Endothelial cell of umbilical vein (primary cell): ENCODE measurements at regions not wholly inside any gene's neighbourhood (a gene's known extent, or its start where the extent isn't known, plus 50 kb on each side); places are given as distances from the start of the nearest gene placed in this dataset.

Experiments
- EZH2 ChIP-seq: IDR thresholded peaks from 2 replicates; pipeline ENCODE4 v1.6.1; 2012; ENCODE audit warnings: borderline replicate concordance, low read depth, mild to moderate bottlenecking, moderate library complexity, low read length, inconsistent platforms; ENCODE audit not compliant: severe bottlenecking
- GATA2 ChIP-seq: IDR thresholded peaks from 2 replicates; pipeline ENCODE4 v1.7.0; 2011; ENCODE audit warnings: low read depth, mild to moderate bottlenecking, moderate library complexity, mixed read lengths, low read length; ENCODE audit not compliant: insufficient read length, insufficient read depth
- POLR2A ChIP-seq: IDR thresholded peaks from 2 replicates; pipeline ENCODE4 v1.6.1; 2012; ENCODE audit warnings: low read depth, mild to moderate bottlenecking, control low read depth, low read length
- POLR2AphosphoS5 ChIP-seq: IDR thresholded peaks from 2 replicates; pipeline ENCODE4 v1.6.1; 2012; ENCODE audit warnings: low read depth, mild to moderate bottlenecking, control low read depth, low read length, moderate library complexity; ENCODE audit not compliant: insufficient read depth
- TF ChIP-seq, protein P1 (sequence below), 2 donors: IDR thresholded peaks; 1 replicate in 1 of 2; 2 replicates in 1 of 2; pipeline ENCODE4 v1.5.1; 2011; ENCODE audit warnings: low read length in 2 of 2, mild to moderate bottlenecking in 2 of 2, moderate library complexity in 2 of 2, control low read depth in 1 of 2, inconsistent platforms in 1 of 2, low read depth in 1 of 2; ENCODE audit not compliant: insufficient read depth in 1 of 2; ENCODE audit errors: extremely low read depth in 1 of 2
- TF ChIP-seq, protein P2 (sequence below): IDR thresholded peaks from 2 replicates; pipeline ENCODE4 v1.6.1; 2011; ENCODE audit not compliant: insufficient read depth, insufficient read length

DNA sequence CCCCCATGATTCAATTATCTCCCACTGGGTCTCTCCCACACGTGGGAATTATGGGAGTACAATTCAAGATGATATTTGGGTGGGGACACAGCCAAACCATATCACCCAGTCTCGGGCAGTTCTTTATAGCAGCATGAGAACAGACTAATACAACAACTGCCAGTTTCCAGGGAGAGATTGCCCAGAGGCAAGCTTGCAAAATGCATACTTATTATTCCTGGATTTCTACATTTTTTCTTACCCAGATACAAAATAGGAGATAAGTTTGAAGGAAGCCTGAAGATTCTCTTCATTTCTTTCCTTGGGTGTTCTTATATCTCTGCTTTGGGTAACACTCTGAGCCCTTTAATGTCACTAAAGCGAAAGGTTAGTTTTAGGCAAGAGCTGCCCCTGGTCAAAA, 691.2 kb downstream of the TAF11L14 start:
- TF ChIP-seq, protein P1, sequence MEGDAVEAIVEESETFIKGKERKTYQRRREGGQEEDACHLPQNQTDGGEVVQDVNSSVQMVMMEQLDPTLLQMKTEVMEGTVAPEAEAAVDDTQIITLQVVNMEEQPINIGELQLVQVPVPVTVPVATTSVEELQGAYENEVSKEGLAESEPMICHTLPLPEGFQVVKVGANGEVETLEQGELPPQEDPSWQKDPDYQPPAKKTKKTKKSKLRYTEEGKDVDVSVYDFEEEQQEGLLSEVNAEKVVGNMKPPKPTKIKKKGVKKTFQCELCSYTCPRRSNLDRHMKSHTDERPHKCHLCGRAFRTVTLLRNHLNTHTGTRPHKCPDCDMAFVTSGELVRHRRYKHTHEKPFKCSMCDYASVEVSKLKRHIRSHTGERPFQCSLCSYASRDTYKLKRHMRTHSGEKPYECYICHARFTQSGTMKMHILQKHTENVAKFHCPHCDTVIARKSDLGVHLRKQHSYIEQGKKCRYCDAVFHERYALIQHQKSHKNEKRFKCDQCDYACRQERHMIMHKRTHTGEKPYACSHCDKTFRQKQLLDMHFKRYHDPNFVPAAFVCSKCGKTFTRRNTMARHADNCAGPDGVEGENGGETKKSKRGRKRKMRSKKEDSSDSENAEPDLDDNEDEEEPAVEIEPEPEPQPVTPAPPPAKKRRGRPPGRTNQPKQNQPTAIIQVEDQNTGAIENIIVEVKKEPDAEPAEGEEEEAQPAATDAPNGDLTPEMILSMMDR (IDR thresholded peaks at IDR 0.05; ENCODE audit: extremely low read depth in 1 of 2, insufficient read depth in 1 of 2, low read depth in 1 of 2, low read length in 2 of 2), result no peak
- no peak for TF ChIP-seq POLR2A
- no peak for TF ChIP-seq POLR2AphosphoS5
- TF ChIP-seq, protein P2, sequence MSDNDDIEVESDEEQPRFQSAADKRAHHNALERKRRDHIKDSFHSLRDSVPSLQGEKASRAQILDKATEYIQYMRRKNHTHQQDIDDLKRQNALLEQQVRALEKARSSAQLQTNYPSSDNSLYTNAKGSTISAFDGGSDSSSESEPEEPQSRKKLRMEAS, result no peak
- TF ChIP-seq EZH2, result no peak
- no peak for TF ChIP-seq GATA2
